ENCODE measurements at regions not wholly inside any gene's neighbourhood (a gene's known extent, or its start where the extent isn't known, plus 50 kb on each side); places are given as distances from the start of the nearest gene placed in this dataset.

- TF ChIP-seq CTCF (IDR thresholded peaks at IDR 0.05; ENCODE audit: poor library complexity) (no peak), EZH2 (IDR thresholded peaks at IDR 0.05; ENCODE audit: borderline replicate concordance) (no peak), EZH2phosphoT487 (IDR thresholded peaks at IDR 0.05; ENCODE audit: low read depth, severe bottlenecking, unreplicated experiment) (no peak)
These were observed 139.0 kb upstream of the ACKR3 start for GRCh38 chr2:236430584-236430983.

Measured in hepatocyte (in vitro differentiated cells).